Left ventricle myocardium inferior (tissue), 1 donor: ENCODE measurements at regions not wholly inside any gene's neighbourhood (a gene's known extent, or its start where the extent isn't known, plus 50 kb on each side); places are given as distances from the start of the nearest gene placed in this dataset.
"Not testable (repeated sequence)": the region's sequence is repeated elsewhere in the genome, so short reads cannot be mapped to it uniquely, and the experiment has no call there.

Experiments
- DNase-seq: peaks from one replicate; pipeline ENCODE4 v3.0.0-alpha.2; 2020
- H3K27ac ChIP-seq: fragments of 200-600 bp; replicated peaks from 2 replicates; pipeline ENCODE4 v1.8.0; 2021
- H3K27me3 ChIP-seq: fragments of 200-600 bp; 2 replicates; pipeline ENCODE4 v1.8.0; 2021; ENCODE audit warnings: low read depth
- H3K36me3 ChIP-seq: fragments of 200-600 bp; 2 replicates; pipeline ENCODE4 v1.8.0; 2021
- H3K4me1 ChIP-seq: fragments of 200-600 bp; 2 replicates; pipeline ENCODE4 v1.8.0; 2021
- H3K4me3 ChIP-seq: fragments of 200-600 bp; 2 replicates; pipeline ENCODE4 v1.8.0; 2021; ENCODE audit warnings: mild to moderate bottlenecking, moderate library complexity
- H3K9me3 ChIP-seq: fragments of 200-600 bp; replicated peaks from 2 replicates; pipeline ENCODE4 v1.8.0; 2021
- intact Hi-C: fragments of 100-400 bp; cut with micrococcal nuclease; formaldehyde crosslinking; loops from one replicate; pipeline ENCODE4 v1.11.0; 2022
- TF ChIP-seq, protein P1 (sequence below): fragments of 200-600 bp; IDR thresholded peaks from 2 replicates; pipeline ENCODE4 v1.8.0; 2021; ENCODE audit warnings: antibody characterized with exemption, mild to moderate bottlenecking, borderline replicate concordance
- donor health status: DM: no; HTN: yes; CAD: no; lungs with severe emphysema.

DNA sequence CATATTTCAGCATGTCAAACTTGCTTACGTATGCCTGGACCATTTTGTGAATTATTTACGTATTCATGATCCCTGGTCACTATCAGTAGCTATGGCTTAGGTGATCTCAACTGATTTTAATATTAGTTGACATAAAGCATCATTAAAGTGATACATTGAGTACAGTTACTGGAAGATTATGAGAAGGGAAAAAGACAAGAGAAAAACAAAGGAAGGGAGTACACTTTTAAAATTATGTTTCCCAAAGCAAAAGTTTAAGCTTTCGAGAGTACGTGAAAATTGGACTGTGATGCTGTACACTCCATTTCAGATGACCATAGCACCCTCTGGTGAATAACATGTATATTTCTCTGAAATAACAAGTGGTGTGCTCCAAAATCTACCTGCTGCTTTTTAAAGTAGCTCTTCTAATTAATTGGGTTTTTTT, 215.0 kb upstream of the HSF2 start:
- H3K4me1 ChIP-seq = peaks cover 16% of the 10 kb centered on the region
- no peaks in the 10 kb centered on the region for H3K27me3 ChIP-seq
- peak overlapping the region; percentile 55 for H3K4me3 ChIP-seq
- TF ChIP-seq, protein P1, sequence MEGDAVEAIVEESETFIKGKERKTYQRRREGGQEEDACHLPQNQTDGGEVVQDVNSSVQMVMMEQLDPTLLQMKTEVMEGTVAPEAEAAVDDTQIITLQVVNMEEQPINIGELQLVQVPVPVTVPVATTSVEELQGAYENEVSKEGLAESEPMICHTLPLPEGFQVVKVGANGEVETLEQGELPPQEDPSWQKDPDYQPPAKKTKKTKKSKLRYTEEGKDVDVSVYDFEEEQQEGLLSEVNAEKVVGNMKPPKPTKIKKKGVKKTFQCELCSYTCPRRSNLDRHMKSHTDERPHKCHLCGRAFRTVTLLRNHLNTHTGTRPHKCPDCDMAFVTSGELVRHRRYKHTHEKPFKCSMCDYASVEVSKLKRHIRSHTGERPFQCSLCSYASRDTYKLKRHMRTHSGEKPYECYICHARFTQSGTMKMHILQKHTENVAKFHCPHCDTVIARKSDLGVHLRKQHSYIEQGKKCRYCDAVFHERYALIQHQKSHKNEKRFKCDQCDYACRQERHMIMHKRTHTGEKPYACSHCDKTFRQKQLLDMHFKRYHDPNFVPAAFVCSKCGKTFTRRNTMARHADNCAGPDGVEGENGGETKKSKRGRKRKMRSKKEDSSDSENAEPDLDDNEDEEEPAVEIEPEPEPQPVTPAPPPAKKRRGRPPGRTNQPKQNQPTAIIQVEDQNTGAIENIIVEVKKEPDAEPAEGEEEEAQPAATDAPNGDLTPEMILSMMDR = peak; percentile 64
- H3K9me3 ChIP-seq = peaks cover under 1% of the 10 kb centered on the region
- intact Hi-C loops = loop anchor here (5.0 kb wide), 1 partner anchor 752 kb away; no protein-coding TSS in a partner anchor
- peak overlapping the region; percentile 27 for H3K27ac ChIP-seq
- H3K36me3 ChIP-seq = no peaks in the 10 kb centered on the region
- no peak for DNase-seq

DNA sequence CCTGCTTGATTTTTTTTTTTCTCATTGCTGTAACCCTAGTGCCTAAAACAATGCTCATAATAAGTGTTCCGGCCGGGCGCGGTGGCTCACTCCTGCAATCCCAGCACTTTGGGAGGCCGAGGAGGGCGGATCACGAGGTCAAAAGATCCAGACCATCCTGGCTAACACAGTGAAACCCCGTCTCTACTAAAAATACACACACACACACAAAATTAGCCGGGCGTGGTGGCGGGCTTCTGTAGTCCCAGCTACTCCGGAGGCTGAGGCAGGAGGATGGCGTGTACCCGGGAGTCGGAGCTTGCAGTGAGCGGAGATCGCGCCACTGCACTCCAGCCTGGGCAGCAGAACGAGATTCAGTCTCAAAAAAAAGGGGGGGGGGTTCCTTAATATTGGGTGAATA, 214.0 kb upstream of the HSF2 start:
- intact Hi-C loops, H3K27ac ChIP-seq, H3K4me3 ChIP-seq, H3K36me3 ChIP-seq, H3K27me3 ChIP-seq, DNase-seq, H3K9me3 ChIP-seq: not testable (repeated sequence)
- peaks cover 16% of the 10 kb centered on the region for H3K4me1 ChIP-seq

DNA sequence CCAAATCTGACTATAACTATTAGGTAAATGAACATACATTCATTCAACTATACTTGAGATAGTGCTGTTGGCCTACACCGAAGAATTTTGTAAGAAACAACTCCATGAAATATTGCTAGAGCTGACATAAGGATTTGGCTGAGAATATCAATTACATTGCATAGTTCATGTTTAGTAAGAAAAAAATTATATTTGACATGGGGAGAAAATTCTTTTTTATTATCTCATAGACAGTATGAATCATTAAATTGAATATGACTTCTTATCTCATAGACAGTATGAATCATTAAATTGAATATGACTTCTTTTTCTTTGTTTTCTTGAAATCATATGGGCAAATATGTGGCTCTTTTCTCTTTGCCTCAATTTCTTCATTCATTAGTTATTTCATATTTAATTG, 212.3 kb upstream of the HSF2 start:
- peaks cover 16% of the 10 kb centered on the region for H3K4me1 ChIP-seq
- DNase-seq = no peak
- H3K4me3 ChIP-seq = no peak overlapping the region
- TF ChIP-seq, protein P1 = no peak
- no peaks in the 10 kb centered on the region for H3K27me3 ChIP-seq
- peaks cover 6% of the 10 kb centered on the region for H3K9me3 ChIP-seq
- no peak overlapping the region for H3K27ac ChIP-seq
- intact Hi-C loops = no loop called here
- H3K36me3 ChIP-seq = no peaks in the 10 kb centered on the region

DNA sequence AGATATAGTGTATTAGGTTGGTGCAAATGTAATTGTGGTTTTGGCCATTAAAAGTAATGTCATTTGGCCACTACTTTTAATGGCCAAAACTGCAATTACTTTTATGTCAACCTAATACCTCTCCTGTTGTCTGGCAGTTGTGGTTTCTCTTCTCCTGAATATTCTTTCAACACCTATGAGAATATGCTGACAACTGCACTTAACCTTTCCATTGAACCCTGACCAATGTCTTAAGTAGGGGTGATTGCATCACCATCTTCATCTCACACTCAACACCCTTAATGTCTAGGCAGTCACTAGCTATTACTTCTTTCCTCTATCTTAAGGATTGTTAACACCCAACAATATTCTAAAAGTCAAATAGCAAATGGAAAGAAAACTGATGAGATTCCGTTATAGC, 200.5 kb upstream of the HSF2 start:
- Histone ChIP-seq H3K9me3 (no peaks in the 10 kb centered on the region), H3K27ac (no peak overlapping the region), H3K27me3 (no peaks in the 10 kb centered on the region), H3K4me1 (no peaks in the 10 kb centered on the region), H3K4me3 (no peak overlapping the region), H3K36me3 (no peaks in the 10 kb centered on the region)
- TF ChIP-seq, protein P1 = no peak
- intact Hi-C loops = no loop called here
- DNase-seq = no peak

DNA sequence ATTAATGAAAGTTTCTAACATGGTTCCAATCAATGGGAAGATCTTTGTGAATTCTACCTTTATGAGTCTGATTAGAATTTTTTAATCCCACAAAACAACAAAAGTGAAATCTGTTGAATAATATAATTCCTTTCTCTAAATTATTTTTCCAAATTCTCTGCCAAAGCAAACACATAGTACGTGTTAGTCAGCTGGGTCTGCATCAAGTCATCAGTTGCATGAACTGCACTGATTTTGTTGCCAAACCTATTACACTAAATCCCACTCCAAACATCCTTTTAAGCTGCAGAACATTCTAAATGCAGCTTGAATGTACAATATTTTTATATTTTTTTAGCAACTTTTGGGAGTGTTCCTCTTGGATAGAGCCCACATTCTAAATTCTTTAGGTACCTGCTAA, 199.0 kb upstream of the HSF2 start:
- Histone ChIP-seq H3K4me1 (no peaks in the 10 kb centered on the region), H3K4me3 (no peak overlapping the region), H3K27me3 (no peaks in the 10 kb centered on the region), H3K36me3 (no peaks in the 10 kb centered on the region), H3K9me3 (no peaks in the 10 kb centered on the region), H3K27ac (no peak overlapping the region)
- intact Hi-C loops = no loop called here
- DNase-seq = no peak
- TF ChIP-seq, protein P1 = no peak

DNA sequence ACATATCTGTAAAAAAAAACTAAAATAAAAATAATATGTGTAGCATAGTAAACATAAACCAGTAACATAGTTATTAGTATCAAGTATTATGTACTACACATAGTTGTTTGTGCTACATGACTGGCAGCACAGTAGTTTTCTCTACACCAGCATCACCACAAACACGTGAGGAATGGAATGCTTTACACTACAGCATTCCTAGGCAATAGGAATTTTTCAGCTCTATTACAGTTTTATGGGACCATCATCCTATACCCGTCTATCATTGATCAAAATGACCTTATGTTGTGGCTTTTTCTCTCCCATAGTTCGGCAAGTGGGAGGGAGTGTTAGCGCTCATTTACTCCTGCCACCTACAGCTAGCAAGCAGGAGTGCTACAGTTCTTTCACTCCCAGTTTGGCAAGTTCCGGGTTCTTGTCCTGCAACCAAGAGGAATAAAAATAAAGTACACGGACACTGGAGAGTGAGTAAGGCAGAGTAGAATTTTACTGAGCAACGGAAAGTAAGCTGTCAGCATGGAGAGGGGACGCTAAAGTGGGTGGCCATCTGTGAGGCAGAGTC, 196.8 kb upstream of the HSF2 start:
- TF ChIP-seq, protein P1 = no peak
- Histone ChIP-seq H3K27ac (no peak overlapping the region), H3K4me1 (no peaks in the 10 kb centered on the region), H3K4me3 (no peak overlapping the region), H3K36me3 (no peaks in the 10 kb centered on the region), H3K27me3 (no peaks in the 10 kb centered on the region), H3K9me3 (no peaks in the 10 kb centered on the region)
- intact Hi-C loops = no loop called here
- no peak for DNase-seq
